ENCODE measurements at regions not wholly inside any gene's neighbourhood (a gene's known extent, or its start where the extent isn't known, plus 50 kb on each side); places are given as distances from the start of the nearest gene placed in this dataset.

- no peak for TF ChIP-seq CTCF (conservative IDR thresholded peaks at IDR 0.05; ENCODE audit: low read depth, low read length)
- no peak for TF ChIP-seq EZH2 (IDR thresholded peaks at IDR 0.05; ENCODE audit: borderline replicate concordance, low read depth, low read length, poor library complexity, severe bottlenecking)
Observed at GRCh38 chr14:26932606-26933005, 334.8 kb upstream of the NOVA1 start.

Measured in A673 (cell line).